ENCODE measurements at regions not wholly inside any gene's neighbourhood (a gene's known extent, or its start where the extent isn't known, plus 50 kb on each side); places are given as distances from the start of the nearest gene placed in this dataset.

GRCh38 chr3:65230261-65231139 lies 542.7 kb upstream of the ADAMTS9 start:
- DNase-seq: no peak

GRCh38 chr3:65226287-65226686 lies 538.5 kb upstream of the ADAMTS9 start:
- no peak for DNase-seq

GRCh38 chr3:65210026-65210814 lies 522.4 kb upstream of the ADAMTS9 start:
- no peak for DNase-seq

- DNase-seq: no peak
Measured at GRCh38 chr3:65202395-65202794, 514.6 kb upstream of the ADAMTS9 start.

- DNase-seq: no peak
Measured at GRCh38 chr3:65201926-65202325, 514.1 kb upstream of the ADAMTS9 start.

- DNase-seq: no peak
Measured at GRCh38 chr3:65200310-65200970, 512.6 kb upstream of the ADAMTS9 start.

GRCh38 chr3:65196663-65197062 lies 508.9 kb upstream of the ADAMTS9 start:
- no peak for DNase-seq

- DNase-seq: no peak
Measured at GRCh38 chr3:65195211-65196006, 507.6 kb upstream of the ADAMTS9 start.

- DNase-seq: no peak
Measured at GRCh38 chr3:65194744-65195143, 506.9 kb upstream of the ADAMTS9 start.

- no peak for DNase-seq
Measured at GRCh38 chr3:65194047-65194714, 506.4 kb upstream of the ADAMTS9 start.

- DNase-seq: no peak
Measured at GRCh38 chr3:65193531-65193930, 505.7 kb upstream of the ADAMTS9 start.

GRCh38 chr3:65190111-65190510 lies 502.3 kb upstream of the ADAMTS9 start:
- no peak for DNase-seq

- DNase-seq: no peak
Measured at GRCh38 chr3:65186268-65186667, 498.5 kb upstream of the ADAMTS9 start.

- no peak for DNase-seq
Measured at GRCh38 chr3:65182682-65183081, 494.9 kb upstream of the ADAMTS9 start.

GRCh38 chr3:65182085-65182484 lies 494.3 kb upstream of the ADAMTS9 start:
- DNase-seq: no peak

- no peak for DNase-seq
Measured at GRCh38 chr3:65181391-65181871, 493.6 kb upstream of the ADAMTS9 start.

- DNase-seq: no peak
Measured at GRCh38 chr3:65178703-65179102, 490.9 kb upstream of the ADAMTS9 start.

GRCh38 chr3:65177960-65178376 lies 490.2 kb upstream of the ADAMTS9 start:
- no peak for DNase-seq

GRCh38 chr3:65174713-65175112 lies 486.9 kb upstream of the ADAMTS9 start:
- DNase-seq: no peak

GRCh38 chr3:65173841-65174240 lies 486.0 kb upstream of the ADAMTS9 start:
- no peak for DNase-seq

- no peak for DNase-seq
Measured at GRCh38 chr3:65172209-65172608, 484.4 kb upstream of the ADAMTS9 start.

All from T-helper 2 cell (primary cell).